ENCODE measurements at regions not wholly inside any gene's neighbourhood (a gene's known extent, or its start where the extent isn't known, plus 50 kb on each side); places are given as distances from the start of the nearest gene placed in this dataset.
A peak's percentile ranks its signal among the peaks of the same experiment; 100 is the strongest.
"Not testable (repeated sequence)": the region's sequence is repeated elsewhere in the genome, so short reads cannot be mapped to it uniquely, and the experiment has no call there.

GRCh38 chr5:91244380-91245073, 138.6 kb downstream of the ARRDC3 start:
- no peak for DNase-seq (ENCODE audit: low spot score in 2 of 2)
- no peaks in the 10 kb centered on the region for H3K9me3 ChIP-seq
- no peaks in the 10 kb centered on the region for H3K4me1 ChIP-seq
- no peak overlapping the region for H3K4me3 ChIP-seq
- no peaks in the 10 kb centered on the region for H3K27me3 ChIP-seq (ENCODE audit: low read depth)
- in situ Hi-C loops (cut with MboI; ENCODE audit: low sequenced_read_pairs) = no loop called here
- H3K36me3 ChIP-seq (replicated peaks) = no peaks in the 10 kb centered on the region

GRCh38 chr5:91243852-91244251, 139.3 kb downstream of the ARRDC3 start:
- Histone ChIP-seq H3K36me3 (replicated peaks) (no peaks in the 10 kb centered on the region), H3K27me3 (ENCODE audit: low read depth) (no peaks in the 10 kb centered on the region), H3K9me3 (no peaks in the 10 kb centered on the region), H3K4me1 (no peaks in the 10 kb centered on the region), H3K4me3 (no peak overlapping the region)
- in situ Hi-C loops (cut with MboI; ENCODE audit: low sequenced_read_pairs) = no loop called here
- no peak for DNase-seq (ENCODE audit: low spot score in 2 of 2)

GRCh38 chr5:91243286-91243685, 139.8 kb downstream of the ARRDC3 start:
- Histone ChIP-seq H3K36me3 (replicated peaks) (no peaks in the 10 kb centered on the region), H3K4me1 (peaks cover 4% of the 10 kb centered on the region), H3K27me3 (ENCODE audit: low read depth) (no peaks in the 10 kb centered on the region), H3K4me3 (no peak overlapping the region), H3K9me3 (no peaks in the 10 kb centered on the region)
- in situ Hi-C loops (cut with MboI; ENCODE audit: low sequenced_read_pairs) = no loop called here
- no peak for DNase-seq (ENCODE audit: low spot score in 2 of 2)

- in situ Hi-C loops (cut with MboI; ENCODE audit: low sequenced_read_pairs); H3K27me3 ChIP-seq (ENCODE audit: low read depth); H3K4me3 ChIP-seq; H3K4me1 ChIP-seq; H3K9me3 ChIP-seq; DNase-seq (ENCODE audit: low spot score in 2 of 2); H3K36me3 ChIP-seq (replicated peaks): not testable (repeated sequence)
Measured at GRCh38 chr5:91241460-91241859, 141.7 kb downstream of the ARRDC3 start.

GRCh38 chr5:91240175-91240574, 142.9 kb downstream of the ARRDC3 start:
- in situ Hi-C loops (cut with MboI; ENCODE audit: low sequenced_read_pairs) = no loop called here
- no peak for DNase-seq (ENCODE audit: low spot score in 2 of 2)
- no peaks in the 10 kb centered on the region for H3K9me3 ChIP-seq
- H3K36me3 ChIP-seq (replicated peaks) = no peaks in the 10 kb centered on the region
- no peak overlapping the region for H3K4me3 ChIP-seq
- H3K4me1 ChIP-seq = peaks cover 7% of the 10 kb centered on the region
- H3K27me3 ChIP-seq (ENCODE audit: low read depth) = no peaks in the 10 kb centered on the region

GRCh38 chr5:91235271-91235694, 147.8 kb downstream of the ARRDC3 start:
- peaks cover 9% of the 10 kb centered on the region for H3K4me1 ChIP-seq
- H3K9me3 ChIP-seq = peaks cover under 1% of the 10 kb centered on the region; the same call in 1 of the 2 replicates
- H3K36me3 ChIP-seq (replicated peaks) = no peaks in the 10 kb centered on the region
- H3K27me3 ChIP-seq (ENCODE audit: low read depth) = no peaks in the 10 kb centered on the region
- no peak overlapping the region for H3K4me3 ChIP-seq
- no peak for DNase-seq (ENCODE audit: low spot score in 2 of 2)
- in situ Hi-C loops (cut with MboI; ENCODE audit: low sequenced_read_pairs) = no loop called here

- Histone ChIP-seq H3K9me3 (peaks cover 10% of the 10 kb centered on the region; the same call in 1 of the 2 replicates), H3K36me3 (replicated peaks) (no peaks in the 10 kb centered on the region), H3K4me1 (peaks cover 3% of the 10 kb centered on the region), H3K27me3 (ENCODE audit: low read depth) (no peaks in the 10 kb centered on the region), H3K4me3 (no peak overlapping the region)
- in situ Hi-C loops (cut with MboI; ENCODE audit: low sequenced_read_pairs) = no loop called here
- DNase-seq (ENCODE audit: low spot score in 2 of 2) = no peak
Measured at GRCh38 chr5:91232523-91232922, 150.6 kb downstream of the ARRDC3 start.

GRCh38 chr5:91229031-91229727, 153.9 kb downstream of the ARRDC3 start:
- Histone ChIP-seq H3K36me3 (replicated peaks) (no peaks in the 10 kb centered on the region), H3K9me3 (peaks cover 10% of the 10 kb centered on the region; the same call in 1 of the 2 replicates), H3K4me1 (peaks cover 3% of the 10 kb centered on the region), H3K27me3 (ENCODE audit: low read depth) (no peaks in the 10 kb centered on the region), H3K4me3 (no peak overlapping the region)
- DNase-seq (ENCODE audit: low spot score in 2 of 2) = no peak
- in situ Hi-C loops (cut with MboI; ENCODE audit: low sequenced_read_pairs) = no loop called here

- H3K4me1 ChIP-seq = peaks cover 3% of the 10 kb centered on the region
- H3K27me3 ChIP-seq (ENCODE audit: low read depth) = no peaks in the 10 kb centered on the region
- H3K4me3 ChIP-seq = no peak overlapping the region
- DNase-seq (ENCODE audit: low spot score in 2 of 2) = no peak
- in situ Hi-C loops (cut with MboI; ENCODE audit: low sequenced_read_pairs) = no loop called here
- no peaks in the 10 kb centered on the region for H3K36me3 ChIP-seq (replicated peaks)
- peaks cover 10% of the 10 kb centered on the region; the same call in 1 of the 2 replicates for H3K9me3 ChIP-seq
Measured at GRCh38 chr5:91228188-91228587, 154.9 kb downstream of the ARRDC3 start.

- H3K27me3 ChIP-seq (ENCODE audit: low read depth) = no peaks in the 10 kb centered on the region
- peak in 1 of 2 experiments; percentile 32 for DNase-seq (ENCODE audit: low spot score in 2 of 2)
- in situ Hi-C loops (cut with MboI; ENCODE audit: low sequenced_read_pairs) = no loop called here
Measured at GRCh38 chr5:91225848-91226686, 157.1 kb downstream of the ARRDC3 start.

GRCh38 chr5:91224969-91225368, 158.1 kb downstream of the ARRDC3 start:
- Histone ChIP-seq H3K4me3 (no peak overlapping the region), H3K36me3 (replicated peaks) (no peaks in the 10 kb centered on the region), H3K9me3 (0 out of 2 replicates have a peak, but pooled peaks cover 6% of the 10 kb centered on the region), H3K27me3 (ENCODE audit: low read depth) (no peaks in the 10 kb centered on the region), H3K4me1 (peaks cover 1% of the 10 kb centered on the region; the same call in 1 of the 2 replicates)
- DNase-seq (ENCODE audit: low spot score in 2 of 2) = no peak
- in situ Hi-C loops (cut with MboI; ENCODE audit: low sequenced_read_pairs) = no loop called here

More at GRCh38 chr5:91225848-91226686, 157.1 kb downstream of the ARRDC3 start:
- H3K4me3 ChIP-seq = no peak overlapping the region
- 0 out of 2 replicates have a peak, but pooled peaks cover 10% of the 10 kb centered on the region for H3K9me3 ChIP-seq
- H3K4me1 ChIP-seq = no peaks in the 10 kb centered on the region
- H3K36me3 ChIP-seq (replicated peaks) = no peaks in the 10 kb centered on the region

- H3K27me3 ChIP-seq (ENCODE audit: low read depth) = no peaks in the 10 kb centered on the region
- H3K9me3 ChIP-seq = 0 out of 2 replicates have a peak, but pooled peaks cover 5% of the 10 kb centered on the region
- DNase-seq (ENCODE audit: low spot score in 2 of 2) = no peak
- H3K36me3 ChIP-seq (replicated peaks) = no peaks in the 10 kb centered on the region
- in situ Hi-C loops (cut with MboI; ENCODE audit: low sequenced_read_pairs) = no loop called here
- peaks cover 6% of the 10 kb centered on the region for H3K4me1 ChIP-seq
- no peak overlapping the region for H3K4me3 ChIP-seq
Measured at GRCh38 chr5:91224456-91224855, 158.7 kb downstream of the ARRDC3 start.

- in situ Hi-C loops (cut with MboI; ENCODE audit: low sequenced_read_pairs) = no loop called here
- no peak for DNase-seq (ENCODE audit: low spot score in 2 of 2)
Measured at GRCh38 chr5:91223886-91224285, 159.2 kb downstream of the ARRDC3 start.

More at GRCh38 chr5:91223886-91224285, 159.2 kb downstream of the ARRDC3 start:
- Histone ChIP-seq H3K9me3 (no peaks in the 10 kb centered on the region), H3K4me3 (no peak overlapping the region), H3K4me1 (peaks cover 9% of the 10 kb centered on the region), H3K36me3 (replicated peaks) (no peaks in the 10 kb centered on the region), H3K27me3 (ENCODE audit: low read depth) (no peaks in the 10 kb centered on the region)
